ENCODE measurements at regions not wholly inside any gene's neighbourhood (a gene's known extent, or its start where the extent isn't known, plus 50 kb on each side); places are given as distances from the start of the nearest gene placed in this dataset.

DNA sequence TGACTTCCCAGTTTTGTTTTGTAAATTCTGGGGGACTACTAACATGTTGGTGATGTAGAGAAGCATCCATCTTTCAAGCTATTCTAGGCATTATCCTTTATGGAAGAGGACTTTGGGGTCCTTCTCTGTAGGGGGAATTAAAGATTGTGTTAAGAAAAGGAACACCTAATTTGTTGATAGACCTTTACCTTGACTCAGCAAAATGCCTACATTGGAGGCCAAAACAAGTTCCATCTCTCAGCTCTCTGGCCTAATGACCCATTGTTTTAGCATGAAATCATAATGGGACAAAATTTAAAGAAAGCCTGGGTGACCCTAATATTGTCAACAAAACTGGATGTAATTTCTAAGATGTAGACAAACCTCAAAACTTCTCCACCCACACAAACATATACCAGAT, 465.3 kb upstream of the SOX9 start:
- TF ChIP-seq MAZ (IDR thresholded peaks at IDR 0.05; ENCODE audit: borderline replicate concordance, low read depth, low read length) (no peak), RAD21 (conservative IDR thresholded peaks at IDR 0.05 in 1 of 2, IDR thresholded peaks at IDR 0.05 in 1 of 2) (no peak)
- TF ChIP-seq, protein P1, sequence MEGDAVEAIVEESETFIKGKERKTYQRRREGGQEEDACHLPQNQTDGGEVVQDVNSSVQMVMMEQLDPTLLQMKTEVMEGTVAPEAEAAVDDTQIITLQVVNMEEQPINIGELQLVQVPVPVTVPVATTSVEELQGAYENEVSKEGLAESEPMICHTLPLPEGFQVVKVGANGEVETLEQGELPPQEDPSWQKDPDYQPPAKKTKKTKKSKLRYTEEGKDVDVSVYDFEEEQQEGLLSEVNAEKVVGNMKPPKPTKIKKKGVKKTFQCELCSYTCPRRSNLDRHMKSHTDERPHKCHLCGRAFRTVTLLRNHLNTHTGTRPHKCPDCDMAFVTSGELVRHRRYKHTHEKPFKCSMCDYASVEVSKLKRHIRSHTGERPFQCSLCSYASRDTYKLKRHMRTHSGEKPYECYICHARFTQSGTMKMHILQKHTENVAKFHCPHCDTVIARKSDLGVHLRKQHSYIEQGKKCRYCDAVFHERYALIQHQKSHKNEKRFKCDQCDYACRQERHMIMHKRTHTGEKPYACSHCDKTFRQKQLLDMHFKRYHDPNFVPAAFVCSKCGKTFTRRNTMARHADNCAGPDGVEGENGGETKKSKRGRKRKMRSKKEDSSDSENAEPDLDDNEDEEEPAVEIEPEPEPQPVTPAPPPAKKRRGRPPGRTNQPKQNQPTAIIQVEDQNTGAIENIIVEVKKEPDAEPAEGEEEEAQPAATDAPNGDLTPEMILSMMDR (IDR thresholded peaks at IDR 0.05): no peak
